GM12891 (cell line): ENCODE measurements at regions not wholly inside any gene's neighbourhood (a gene's known extent, or its start where the extent isn't known, plus 50 kb on each side); places are given as distances from the start of the nearest gene placed in this dataset.

Experiments
- DNase-seq: peaks from one replicate; pipeline ENCODE4 v3.0.0; 2011; ENCODE audit warnings: low spot score; ENCODE audit not compliant: insufficient read length
- FAIRE-seq: peaks from 2 replicates; lab custom pipeline; 2011; peaks lifted over from hg19 to GRCh38; lab: Jason Lieb, UNC
- PAX5 ChIP-seq: IDR thresholded peaks from 2 replicates; pipeline ENCODE4 v1.6.1; 2011; ENCODE audit warnings: low read length, moderate library complexity, mild to moderate bottlenecking; ENCODE audit not compliant: insufficient read depth, severe bottlenecking
- POLR2A ChIP-seq: IDR thresholded peaks from 2 replicates; pipeline ENCODE4 v1.6.1; 2011; ENCODE audit warnings: low read depth, low read length, control low read depth
- POLR2AphosphoS5 ChIP-seq: IDR thresholded peaks from 2 replicates; pipeline ENCODE4 v1.6.1; 2011; ENCODE audit warnings: low read depth, low read length, control low read depth
- POU2F2 ChIP-seq: IDR thresholded peaks from 2 replicates; pipeline ENCODE4 v1.6.1; 2011; ENCODE audit warnings: low read depth, mild to moderate bottlenecking, control low read depth, low read length, moderate library complexity
- SPI1 ChIP-seq: IDR thresholded peaks from 2 replicates; pipeline ENCODE4 v1.6.1; 2011; ENCODE audit warnings: low read depth, low read length, control low read depth
- TAF1 ChIP-seq: IDR thresholded peaks from 2 replicates; pipeline ENCODE4 v1.6.1; 2011; ENCODE audit warnings: low read depth, low read length, control low read depth

DNA sequence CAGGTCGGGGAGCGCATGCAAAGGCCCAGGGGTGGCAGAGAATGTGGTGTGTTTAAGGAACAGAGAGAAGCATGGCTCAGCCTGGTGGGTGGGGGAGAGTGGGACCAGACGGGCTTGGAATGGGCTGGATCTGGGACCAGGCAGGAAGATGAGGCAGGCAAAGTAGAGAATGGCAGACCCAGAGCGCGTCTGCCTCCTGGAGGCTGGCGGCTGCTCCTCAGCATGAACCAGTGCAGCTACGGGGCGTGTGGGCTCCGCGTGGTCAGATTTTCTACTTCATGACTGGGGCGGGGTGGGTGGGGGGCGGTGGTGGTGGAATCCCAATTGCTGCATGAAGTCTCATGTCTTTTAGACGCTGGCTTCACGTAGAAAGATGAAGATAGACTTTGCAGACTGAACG lies 135.6 kb downstream of the TFAP2C start:
- FAIRE-seq (no peak), DNase-seq (no peak)
- TF ChIP-seq POLR2A (no peak), POU2F2 (no peak), SPI1 (no peak), POLR2AphosphoS5 (no peak), TAF1 (no peak), PAX5 (no peak)

GRCh38 chr20:56765172-56766073 lies 136.3 kb downstream of the TFAP2C start:
- no peak for DNase-seq
- no peak for TF ChIP-seq POLR2A
- TF ChIP-seq TAF1, result no peak
- no peak for FAIRE-seq

GRCh38 chr20:56766528-56766927 lies 137.4 kb downstream of the TFAP2C start:
- no peak for TF ChIP-seq TAF1
- no peak for TF ChIP-seq PAX5
- no peak for TF ChIP-seq POLR2AphosphoS5
- no peak for TF ChIP-seq SPI1
- no peak for TF ChIP-seq POLR2A
- TF ChIP-seq POU2F2, result no peak
- FAIRE-seq (no peak), DNase-seq (no peak)

GRCh38 chr20:56769921-56770600 lies 141.0 kb downstream of the TFAP2C start:
- DNase-seq (no peak), FAIRE-seq (no peak)
- TF ChIP-seq SPI1 (no peak), POLR2A (no peak), POLR2AphosphoS5 (no peak), TAF1 (no peak), POU2F2 (no peak), PAX5 (no peak)

GRCh38 chr20:56773749-56774148 lies 144.6 kb downstream of the TFAP2C start:
- no peak for TF ChIP-seq POLR2AphosphoS5
- TF ChIP-seq POLR2A, result no peak
- no peak for TF ChIP-seq PAX5
- TF ChIP-seq TAF1, result no peak
- TF ChIP-seq SPI1, result no peak
- TF ChIP-seq POU2F2, result no peak
- no peak for DNase-seq
- FAIRE-seq, result no peak

DNA sequence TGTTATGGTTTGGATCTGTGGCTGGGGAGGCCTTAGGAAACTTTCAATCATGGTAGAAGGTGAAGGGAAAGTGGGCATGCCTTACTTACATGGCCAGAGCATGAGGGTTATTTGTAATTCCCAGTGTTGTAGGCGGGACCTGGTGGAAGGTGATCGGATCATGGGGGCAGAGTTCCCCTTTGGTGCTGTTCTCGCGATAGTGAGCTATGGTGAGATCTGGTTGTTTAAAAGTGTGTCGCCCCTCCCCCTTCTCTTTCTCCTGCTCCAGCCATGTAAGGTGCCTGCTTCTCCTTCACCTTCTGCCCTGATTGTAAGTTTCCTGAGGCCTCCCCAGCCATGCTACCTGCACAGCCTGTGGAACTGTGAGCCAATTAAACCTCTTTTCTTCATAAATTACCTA lies 145.8 kb downstream of the TFAP2C start:
- TF ChIP-seq POLR2A (no peak), PAX5 (no peak), POLR2AphosphoS5 (no peak)
- DNase-seq (no peak), FAIRE-seq (no peak)

GRCh38 chr20:56776345-56776744 lies 147.2 kb downstream of the TFAP2C start:
- DNase-seq, result no peak
- no peak for FAIRE-seq
- TF ChIP-seq POLR2AphosphoS5, result no peak
- no peak for TF ChIP-seq POU2F2
- no peak for TF ChIP-seq TAF1
- TF ChIP-seq POLR2A, result no peak
- no peak for TF ChIP-seq PAX5

- no peak for FAIRE-seq
- TF ChIP-seq SPI1, result no peak
- TF ChIP-seq PAX5, result no peak
- no peak for TF ChIP-seq TAF1
- TF ChIP-seq POLR2A, result no peak
- no peak for TF ChIP-seq POLR2AphosphoS5
- no peak for TF ChIP-seq POU2F2
- DNase-seq, result no peak
Observed at GRCh38 chr20:56778765-56779195, 149.7 kb downstream of the TFAP2C start.

DNA sequence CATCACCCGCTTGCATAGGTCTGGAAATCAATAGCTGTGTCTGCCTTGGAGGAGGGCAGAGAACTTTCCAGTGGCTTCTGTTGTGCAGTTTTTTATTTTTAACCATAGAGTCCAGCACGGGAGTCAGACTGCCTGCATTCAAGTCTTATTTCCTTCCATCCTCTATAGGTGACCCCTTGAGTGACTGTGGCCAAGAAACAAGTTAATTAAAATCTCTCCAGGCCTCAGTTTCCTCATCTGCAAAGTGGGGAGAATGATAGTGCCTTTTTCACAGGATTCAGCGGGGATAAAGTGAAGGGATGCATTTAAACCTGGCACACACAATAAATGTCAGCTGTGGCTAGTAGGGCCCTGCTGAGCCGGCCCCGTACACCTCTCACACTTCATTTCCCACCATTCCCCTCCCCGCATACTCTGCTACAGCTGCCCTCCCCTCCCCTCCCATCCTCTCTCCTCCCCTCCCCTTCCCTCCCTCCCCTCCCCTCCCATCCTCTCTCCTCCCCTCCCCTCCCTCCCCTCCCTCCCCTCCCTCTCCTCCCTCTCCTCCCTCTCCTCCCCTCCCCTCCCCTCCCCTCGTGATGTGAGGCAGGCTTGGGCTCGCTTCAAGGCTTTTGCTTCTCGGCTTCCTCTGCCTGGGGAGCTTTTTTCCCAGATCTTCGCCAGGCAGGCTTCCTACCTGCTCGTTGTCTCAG lies 150.5 kb downstream of the TFAP2C start:
- DNase-seq (no peak), FAIRE-seq (no peak)
- no peak for TF ChIP-seq SPI1
- no peak for TF ChIP-seq POU2F2
- no peak for TF ChIP-seq PAX5
- TF ChIP-seq POLR2A, result no peak
- no peak for TF ChIP-seq POLR2AphosphoS5
- TF ChIP-seq TAF1, result no peak

DNA sequence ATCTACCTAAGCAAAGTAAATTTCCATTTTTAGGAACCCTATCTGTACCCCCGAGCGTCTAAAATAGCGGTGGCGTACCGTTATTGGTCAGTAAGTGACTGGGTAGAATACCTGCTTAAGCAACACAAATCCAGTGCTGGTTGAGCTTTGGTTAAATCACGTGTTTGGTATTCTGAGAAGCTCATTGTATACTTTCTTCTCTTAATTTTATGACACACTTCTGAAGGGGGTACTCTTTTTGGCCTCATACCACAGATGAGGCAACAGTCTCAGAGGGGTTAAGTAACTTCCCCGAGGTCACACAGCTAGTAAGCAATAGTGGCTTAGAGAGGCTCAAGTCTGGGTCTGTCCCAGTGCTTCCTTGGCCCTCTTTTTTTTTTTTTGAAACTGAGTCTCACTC lies 151.2 kb downstream of the TFAP2C start:
- no peak for FAIRE-seq
- no peak for TF ChIP-seq POLR2AphosphoS5
- TF ChIP-seq PAX5, result no peak
- no peak for TF ChIP-seq POU2F2
- no peak for TF ChIP-seq SPI1
- no peak for TF ChIP-seq TAF1
- TF ChIP-seq POLR2A, result no peak
- DNase-seq, result no peak
